ENCODE measurements at regions not wholly inside any gene's neighbourhood (a gene's known extent, or its start where the extent isn't known, plus 50 kb on each side); places are given as distances from the start of the nearest gene placed in this dataset.

GRCh38 chr9:631596-631995 lies 209.9 kb upstream of the DMRT1 start:
- no peaks in the 10 kb centered on the region for H4K20me1 ChIP-seq (ENCODE audit: low read length)
- no peak overlapping the region for H3K27ac ChIP-seq (ENCODE audit: low read length)
- intact Hi-C loops (cut with micrococcal nuclease), result no loop called here
- no peak overlapping the region for H2AFZ ChIP-seq (ENCODE audit: low read length)
- no peaks in the 10 kb centered on the region for H3K36me3 ChIP-seq (ENCODE audit: low read depth, low read length)
- H3K4me1 ChIP-seq (ENCODE audit: insufficient read depth, low read length), result no peaks in the 10 kb centered on the region
- H3K4me2 ChIP-seq (ENCODE audit: low read length), result no peak overlapping the region
- ATAC-seq, result no peak
- no peaks in the 10 kb centered on the region for H3K9me3 ChIP-seq (ENCODE audit: low read length)
- no peaks in the 10 kb centered on the region for H3K79me2 ChIP-seq (ENCODE audit: low read length)
- H3K27me3 ChIP-seq (ENCODE audit: low read length), result no peaks in the 10 kb centered on the region
- TF ChIP-seq EZH2 (IDR thresholded peaks at IDR 0.05; ENCODE audit: low read length, unreplicated experiment) (no peak), CTCF (conservative IDR thresholded peaks at IDR 0.05; ENCODE audit: low read depth, low read length) (no peak), EZH2phosphoT487 (IDR thresholded peaks at IDR 0.05; ENCODE audit: borderline replicate concordance, low read length) (no peak)
- POLR2A ChIA-PET (ENCODE audit: unreplicated experiment), result no interaction called here
- H3K4me3 ChIP-seq (ENCODE audit: low read length), result no peak overlapping the region
- DNase-seq, result no peak
- no peaks in the 10 kb centered on the region for H3F3A ChIP-seq (ENCODE audit: low read length, unreplicated experiment)
- no TSS peak for BruUV-seq (replicated peaks)
- CTCF ChIA-PET, result no interaction called here
- H3K9me2 ChIP-seq (replicated peaks; ENCODE audit: low read length), result no peaks in the 10 kb centered on the region
- H3K9ac ChIP-seq (ENCODE audit: low read length), result no peak overlapping the region

DNA sequence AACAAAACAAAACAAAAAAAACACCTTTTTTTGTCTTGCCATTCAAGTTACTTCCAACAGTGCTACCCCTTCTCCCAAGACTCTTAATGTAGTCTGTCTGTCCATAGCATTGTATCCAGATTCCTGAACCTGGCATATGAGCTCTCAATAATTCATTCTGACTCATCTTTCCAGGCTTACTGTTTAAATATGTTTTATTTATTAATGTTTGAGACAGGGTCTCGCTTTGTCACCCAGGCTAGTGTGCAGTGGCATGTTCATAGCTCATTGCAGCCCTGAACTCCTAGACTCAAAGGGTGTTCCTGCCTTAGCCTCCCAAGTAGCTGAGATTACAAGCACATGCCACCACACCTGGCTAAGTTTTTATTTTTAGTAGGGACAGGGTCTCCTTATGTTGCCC lies 208.0 kb upstream of the DMRT1 start:
- Histone ChIP-seq H3K27me3 (ENCODE audit: low read length) (no peaks in the 10 kb centered on the region), H3K9ac (ENCODE audit: low read length) (no peak overlapping the region), H3F3A (ENCODE audit: low read length, unreplicated experiment) (no peaks in the 10 kb centered on the region), H4K20me1 (ENCODE audit: low read length) (no peaks in the 10 kb centered on the region), H3K9me2 (replicated peaks; ENCODE audit: low read length) (no peaks in the 10 kb centered on the region), H3K4me1 (ENCODE audit: insufficient read depth, low read length) (no peaks in the 10 kb centered on the region), H3K4me3 (ENCODE audit: low read length) (no peak overlapping the region), H3K9me3 (ENCODE audit: low read length) (no peaks in the 10 kb centered on the region), H3K27ac (ENCODE audit: low read length) (no peak overlapping the region), H3K4me2 (ENCODE audit: low read length) (no peak overlapping the region), H2AFZ (ENCODE audit: low read length) (no peak overlapping the region), H3K36me3 (ENCODE audit: low read depth, low read length) (no peaks in the 10 kb centered on the region), H3K79me2 (ENCODE audit: low read length) (no peaks in the 10 kb centered on the region)
- no TSS peak for BruUV-seq (replicated peaks)
- intact Hi-C loops (cut with micrococcal nuclease), result no loop called here
- TF ChIP-seq EZH2phosphoT487 (IDR thresholded peaks at IDR 0.05; ENCODE audit: borderline replicate concordance, low read length) (no peak), CTCF (conservative IDR thresholded peaks at IDR 0.05; ENCODE audit: low read depth, low read length) (no peak), EZH2 (IDR thresholded peaks at IDR 0.05; ENCODE audit: low read length, unreplicated experiment) (no peak)
- ChIA-PET CTCF (no interaction called here), POLR2A (ENCODE audit: unreplicated experiment) (no interaction called here)
- DNase-seq (no peak), ATAC-seq (no peak)

- H3K4me1 ChIP-seq (ENCODE audit: insufficient read depth, low read length), result no peaks in the 10 kb centered on the region
- DNase-seq (no peak), ATAC-seq (no peak)
- no peaks in the 10 kb centered on the region for H3K79me2 ChIP-seq (ENCODE audit: low read length)
- H3K9me3 ChIP-seq (ENCODE audit: low read length), result no peaks in the 10 kb centered on the region
- TF ChIP-seq EZH2phosphoT487 (IDR thresholded peaks at IDR 0.05; ENCODE audit: borderline replicate concordance, low read length) (no peak), EZH2 (IDR thresholded peaks at IDR 0.05; ENCODE audit: low read length, unreplicated experiment) (no peak), CTCF (conservative IDR thresholded peaks at IDR 0.05; ENCODE audit: low read depth, low read length) (no peak)
- no peaks in the 10 kb centered on the region for H3K27me3 ChIP-seq (ENCODE audit: low read length)
- no peaks in the 10 kb centered on the region for H3F3A ChIP-seq (ENCODE audit: low read length, unreplicated experiment)
- no TSS peak for BruUV-seq (replicated peaks)
- CTCF ChIA-PET, result no interaction called here
- no peak overlapping the region for H3K4me2 ChIP-seq (ENCODE audit: low read length)
- POLR2A ChIA-PET (ENCODE audit: unreplicated experiment), result no interaction called here
- no peak overlapping the region for H3K4me3 ChIP-seq (ENCODE audit: low read length)
- no peak overlapping the region for H3K27ac ChIP-seq (ENCODE audit: low read length)
- no peaks in the 10 kb centered on the region for H3K9me2 ChIP-seq (replicated peaks; ENCODE audit: low read length)
- H3K9ac ChIP-seq (ENCODE audit: low read length), result no peak overlapping the region
- no peak overlapping the region for H2AFZ ChIP-seq (ENCODE audit: low read length)
- H3K36me3 ChIP-seq (ENCODE audit: low read depth, low read length), result no peaks in the 10 kb centered on the region
- intact Hi-C loops (cut with micrococcal nuclease), result no loop called here
- no peaks in the 10 kb centered on the region for H4K20me1 ChIP-seq (ENCODE audit: low read length)
These were observed 204.4 kb upstream of the DMRT1 start for GRCh38 chr9:636931-637591.
